Hepatocyte (in vitro differentiated cells): ENCODE measurements at regions not wholly inside any gene's neighbourhood (a gene's known extent, or its start where the extent isn't known, plus 50 kb on each side); places are given as distances from the start of the nearest gene placed in this dataset.
A peak's percentile ranks its signal among the peaks of the same experiment; 100 is the strongest.
"Not testable (repeated sequence)": the region's sequence is repeated elsewhere in the genome, so short reads cannot be mapped to it uniquely, and the experiment has no call there.

Experiments
- DNase-seq: peaks from one replicate; pipeline ENCODE4 v3.0.0-alpha.2; 2016; ENCODE audit warnings: low spot score
- H2AFZ ChIP-seq: fragments of 200-600 bp; sonication (generic); 2 replicates; pipeline ENCODE4 v1.6.0; 2016; ENCODE audit warnings: antibody characterized with exemption, mild to moderate bottlenecking
- H3K27ac ChIP-seq: fragments of 200-600 bp; sonication (generic); 2 replicates; pipeline ENCODE4 v1.5.1; 2016; ENCODE audit warnings: mild to moderate bottlenecking
- H3K27me3 ChIP-seq: fragments of 200-600 bp; sonication (generic); 2 replicates; pipeline ENCODE4 v1.6.1; 2016
- H3K36me3 ChIP-seq: fragments of 200-600 bp; sonication (generic); replicated peaks from 2 replicates; pipeline ENCODE4 v1.5.1; 2016; ENCODE audit warnings: low read depth; ENCODE audit not compliant: insufficient read depth
- H3K4me1 ChIP-seq: fragments of 200-600 bp; sonication (generic); 2 replicates; pipeline ENCODE4 v1.5.1; 2016; ENCODE audit warnings: mild to moderate bottlenecking, moderate library complexity; ENCODE audit not compliant: insufficient read depth
- H3K4me2 ChIP-seq: fragments of 200-600 bp; sonication (generic); 2 replicates; pipeline ENCODE4 v1.6.0; 2016
- H3K4me3 ChIP-seq: fragments of 200-600 bp; sonication (generic); 2 replicates; pipeline ENCODE4 v1.5.1; 2016; ENCODE audit warnings: mild to moderate bottlenecking
- H3K79me2 ChIP-seq: fragments of 200-600 bp; sonication (generic); 2 replicates; pipeline ENCODE4 v1.6.0; 2017; ENCODE audit warnings: mild to moderate bottlenecking
- H3K9me2 ChIP-seq: fragments of 200-600 bp; sonication (generic); replicated peaks from 2 replicates; pipeline ENCODE4 v1.6.0; 2017; ENCODE audit warnings: mild to moderate bottlenecking; ENCODE audit not compliant: insufficient read depth
- H3K9me3 ChIP-seq: fragments of 200-600 bp; sonication (generic); 2 replicates; pipeline ENCODE4 v1.5.1; 2016; ENCODE audit warnings: low read depth, mild to moderate bottlenecking
- H4K20me1 ChIP-seq: fragments of 200-600 bp; sonication (generic); 2 replicates; pipeline ENCODE4 v1.6.0; 2016; ENCODE audit warnings: mild to moderate bottlenecking; ENCODE audit not compliant: insufficient read depth, poor library complexity, severe bottlenecking
- EZH2 ChIP-seq: fragments of 200-600 bp; sonication (generic); IDR thresholded peaks from 2 replicates; pipeline ENCODE4 v1.6.1; 2016; ENCODE audit warnings: antibody characterized with exemption, mild to moderate bottlenecking, borderline replicate concordance
- EZH2phosphoT487 ChIP-seq: fragments of 200-600 bp; sonication (generic); IDR thresholded peaks from one replicate; pipeline ENCODE4 v1.6.1; 2018; ENCODE audit warnings: antibody characterized with exemption, mild to moderate bottlenecking, low read depth, moderate library complexity; ENCODE audit not compliant: unreplicated experiment, severe bottlenecking
- WGBS: methylation state at CpG from one replicate; pipeline ENCODE4 v1.1.6; 2016; ENCODE audit warnings: low lambda C conversion rate; ENCODE audit errors: missing lambda C conversion rate; 5-methylcytosine and 5-hydroxymethylcytosine counted together
- TF ChIP-seq, protein P1 (sequence below): fragments of 200-600 bp; sonication (generic); IDR thresholded peaks from 2 replicates; pipeline ENCODE4 v1.5.1; 2016; ENCODE audit warnings: antibody characterized with exemption, mild to moderate bottlenecking; ENCODE audit not compliant: poor library complexity

DNA sequence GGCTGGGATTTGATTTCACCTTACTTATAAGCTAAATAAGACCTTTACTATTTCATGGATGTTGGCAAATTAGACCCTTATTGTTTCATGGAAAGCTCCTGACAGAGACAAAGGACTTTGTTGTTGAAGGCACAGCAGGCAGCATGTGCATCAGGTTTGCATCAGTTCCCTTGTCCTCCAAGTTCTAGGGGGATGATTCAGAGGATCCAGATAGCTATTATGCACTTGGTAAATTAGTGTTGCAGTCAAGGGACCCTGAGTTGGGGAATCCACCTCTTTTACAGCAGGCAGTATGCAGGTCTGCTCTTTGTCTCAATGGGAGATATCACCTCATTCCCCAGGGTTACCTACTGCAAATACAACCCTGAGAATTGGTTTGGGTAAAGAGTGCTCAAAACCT lies 131.4 kb upstream of the IGSF10 start:
- no peaks in the 10 kb centered on the region for H3K79me2 ChIP-seq
- H3K4me3 ChIP-seq = no peak overlapping the region
- no peak overlapping the region for H3K27ac ChIP-seq
- no peaks in the 10 kb centered on the region for H3K9me3 ChIP-seq
- no peak overlapping the region for H2AFZ ChIP-seq
- H3K4me1 ChIP-seq = peaks cover 3% of the 10 kb centered on the region
- no peaks in the 10 kb centered on the region for H3K9me2 ChIP-seq
- H3K27me3 ChIP-seq = no peaks in the 10 kb centered on the region
- no peak overlapping the region for H3K4me2 ChIP-seq
- no peak for DNase-seq
- H3K36me3 ChIP-seq = no peaks in the 10 kb centered on the region
- TF ChIP-seq EZH2 (no peak), EZH2phosphoT487 (no peak)
- TF ChIP-seq, protein P1, sequence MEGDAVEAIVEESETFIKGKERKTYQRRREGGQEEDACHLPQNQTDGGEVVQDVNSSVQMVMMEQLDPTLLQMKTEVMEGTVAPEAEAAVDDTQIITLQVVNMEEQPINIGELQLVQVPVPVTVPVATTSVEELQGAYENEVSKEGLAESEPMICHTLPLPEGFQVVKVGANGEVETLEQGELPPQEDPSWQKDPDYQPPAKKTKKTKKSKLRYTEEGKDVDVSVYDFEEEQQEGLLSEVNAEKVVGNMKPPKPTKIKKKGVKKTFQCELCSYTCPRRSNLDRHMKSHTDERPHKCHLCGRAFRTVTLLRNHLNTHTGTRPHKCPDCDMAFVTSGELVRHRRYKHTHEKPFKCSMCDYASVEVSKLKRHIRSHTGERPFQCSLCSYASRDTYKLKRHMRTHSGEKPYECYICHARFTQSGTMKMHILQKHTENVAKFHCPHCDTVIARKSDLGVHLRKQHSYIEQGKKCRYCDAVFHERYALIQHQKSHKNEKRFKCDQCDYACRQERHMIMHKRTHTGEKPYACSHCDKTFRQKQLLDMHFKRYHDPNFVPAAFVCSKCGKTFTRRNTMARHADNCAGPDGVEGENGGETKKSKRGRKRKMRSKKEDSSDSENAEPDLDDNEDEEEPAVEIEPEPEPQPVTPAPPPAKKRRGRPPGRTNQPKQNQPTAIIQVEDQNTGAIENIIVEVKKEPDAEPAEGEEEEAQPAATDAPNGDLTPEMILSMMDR = no peak
- no peaks in the 10 kb centered on the region for H4K20me1 ChIP-seq

GRCh38 chr3:151591441-151591840 lies 130.6 kb upstream of the IGSF10 start:
- no peak overlapping the region for H3K4me2 ChIP-seq
- peak; percentile 11 for DNase-seq
- H2AFZ ChIP-seq = no peak overlapping the region
- no peaks in the 10 kb centered on the region for H3K9me2 ChIP-seq
- peaks cover 3% of the 10 kb centered on the region for H3K4me1 ChIP-seq
- H3K9me3 ChIP-seq = no peaks in the 10 kb centered on the region
- TF ChIP-seq EZH2 (no peak), EZH2phosphoT487 (no peak)
- TF ChIP-seq, protein P1 = no peak
- no peaks in the 10 kb centered on the region for H3K36me3 ChIP-seq
- no peaks in the 10 kb centered on the region for H3K27me3 ChIP-seq
- H3K4me3 ChIP-seq = no peak overlapping the region
- H4K20me1 ChIP-seq = no peaks in the 10 kb centered on the region
- no peak overlapping the region for H3K27ac ChIP-seq
- WGBS = 70% methylated on average over 1 of the region's 1 CpG
- H3K79me2 ChIP-seq = no peaks in the 10 kb centered on the region

GRCh38 chr3:151589311-151589710 lies 128.4 kb upstream of the IGSF10 start:
- 78% methylated on average over 3 of the region's 3 CpGs for WGBS

GRCh38 chr3:151587659-151588058 lies 126.8 kb upstream of the IGSF10 start:
- 97% methylated on average over 1 of the region's 1 CpG for WGBS
- H3K27me3 ChIP-seq, H3K9me2 ChIP-seq, DNase-seq, H3K4me2 ChIP-seq, H4K20me1 ChIP-seq, H3K79me2 ChIP-seq, H3K4me3 ChIP-seq, H3K27ac ChIP-seq, H3K4me1 ChIP-seq, H3K36me3 ChIP-seq, H2AFZ ChIP-seq, H3K9me3 ChIP-seq: not testable (repeated sequence)

More at GRCh38 chr3:151589311-151589710, 128.4 kb upstream of the IGSF10 start:
- no peaks in the 10 kb centered on the region for H3K27me3 ChIP-seq
- no peak for DNase-seq
- H3K9me2 ChIP-seq = no peaks in the 10 kb centered on the region
- H3K4me2 ChIP-seq = no peak overlapping the region
- no peaks in the 10 kb centered on the region for H3K36me3 ChIP-seq
- H3K4me3 ChIP-seq = no peak overlapping the region
- no peaks in the 10 kb centered on the region for H4K20me1 ChIP-seq
- H2AFZ ChIP-seq = no peak overlapping the region
- H3K27ac ChIP-seq = no peak overlapping the region
- no peaks in the 10 kb centered on the region for H3K79me2 ChIP-seq
- peaks cover 3% of the 10 kb centered on the region for H3K4me1 ChIP-seq
- no peaks in the 10 kb centered on the region for H3K9me3 ChIP-seq
- TF ChIP-seq EZH2phosphoT487 (no peak), EZH2 (no peak)
- TF ChIP-seq, protein P1 = no peak
